Panc1 (cell line): ENCODE measurements at regions not wholly inside any gene's neighbourhood (a gene's known extent, or its start where the extent isn't known, plus 50 kb on each side); places are given as distances from the start of the nearest gene placed in this dataset.

Experiments used
- ATAC-seq: fragments of 200-7000 bp; cut with Tn5 transposase; 2 replicates; pipeline ENCODE4 v1.9.1; 2020; ENCODE audit warnings: mild to moderate bottlenecking, moderate library complexity
- BruUV-seq: library from RNA; stranded (reverse); fragments of 400-500 nt; replicated peaks from 2 replicates; lab custom pipeline; 2021; lab: Mats Ljungman, UMichigan
- CTCF ChIA-PET: fragments of 300-600 bp; sonication (Branson Sonifier 250); formaldehyde crosslinking; loops from one replicate; lab custom pipeline; 2022; ENCODE audit warnings: antibody characterized with exemption; lab: Charles Lee
- POLR2A ChIA-PET: fragments of 300-600 bp; sonication (Branson Sonifier 250); formaldehyde crosslinking; loops from one replicate; lab custom pipeline; 2022; ENCODE audit warnings: antibody characterized with exemption; lab: Charles Lee
- DNase-seq: peaks from one replicate; pipeline ENCODE4 v3.0.0-alpha.2; 2010; ENCODE audit warnings: low read depth, low spot score
- H3K27ac ChIP-seq: 2 replicates; pipeline ENCODE4 v1.5.1; 2011; ENCODE audit warnings: mild to moderate bottlenecking, low read length, inconsistent platforms
- H3K27me3 ChIP-seq: fragments of 200-500 bp; sonication (Bioruptor generic); 2 replicates; pipeline ENCODE4 v1.6.0; 2014; ENCODE audit warnings: low read length, inconsistent platforms; ENCODE audit not compliant: control insufficient read depth, insufficient read depth
- H3K36me3 ChIP-seq: fragments of 200-500 bp; sonication (Bioruptor generic); 2 replicates; pipeline ENCODE4 v1.5.1; 2014; ENCODE audit warnings: inconsistent platforms, mild to moderate bottlenecking, low read length, moderate library complexity; ENCODE audit not compliant: control insufficient read depth, insufficient read depth
- H3K4me1 ChIP-seq: 2 replicates; pipeline ENCODE4 v1.5.1; 2011; ENCODE audit warnings: inconsistent platforms, mild to moderate bottlenecking, low read length, moderate library complexity; ENCODE audit not compliant: control insufficient read depth, insufficient read depth
- H3K4me3 ChIP-seq, 2 experiments: 2 replicates each; pipeline ENCODE4 v1.5.1; 2011 to 2012; ENCODE audit warnings: low read depth in 2 of 2, low read length in 2 of 2, mild to moderate bottlenecking in 2 of 2, inconsistent platforms in 1 of 2, moderate library complexity in 1 of 2
- H3K9me3 ChIP-seq: fragments of 200-500 bp; sonication (Bioruptor generic); 2 replicates; pipeline ENCODE4 v1.5.1; 2014; ENCODE audit warnings: low read depth, mild to moderate bottlenecking, inconsistent platforms, low read length, moderate library complexity; ENCODE audit not compliant: control insufficient read depth, insufficient read depth
- POLR2AphosphoS5 ChIP-seq: IDR thresholded peaks from 2 replicates; pipeline ENCODE4 v1.6.1; 2012; ENCODE audit warnings: mild to moderate bottlenecking, low read depth, low read length, moderate library complexity
- SIN3A ChIP-seq: IDR thresholded peaks from 2 replicates; pipeline ENCODE4 v1.6.1; 2012; ENCODE audit warnings: low read depth, mild to moderate bottlenecking, low read length, moderate library complexity, borderline replicate concordance; ENCODE audit not compliant: insufficient read depth
- TCF7L2 ChIP-seq: IDR thresholded peaks from 2 replicates; pipeline ENCODE4 v1.6.1; 2011; ENCODE audit warnings: mild to moderate bottlenecking, low read depth, low read length, inconsistent platforms
- in situ Hi-C: cut with HindIII; loops from 2 replicates; pipeline ENCODE4 v1.10.0; 2016; ENCODE audit warnings: low sequenced_read_pairs, low pct_unique_long_range_greater_than_20kb
- intact Hi-C: fragments of 100-400 bp; cut with micrococcal nuclease; formaldehyde crosslinking; loops from one replicate; pipeline ENCODE4 v1.10.0; 2022; ENCODE audit not compliant: unreplicated experiment
- TF ChIP-seq, protein P1 (sequence below), 2 experiments: IDR thresholded peaks; 2 replicates each; pipeline ENCODE4 v1.6.1; 2011 to 2012; ENCODE audit warnings: low read depth in 2 of 2, control low read depth in 1 of 2, low read length in 1 of 2, mild to moderate bottlenecking in 1 of 2, moderate library complexity in 1 of 2; ENCODE audit not compliant: insufficient read depth in 1 of 2
- TF ChIP-seq, protein P2 (sequence below): fragments of 450-650 bp; IDR thresholded peaks from 2 replicates; pipeline ENCODE4 v1.5.1; 2017; ENCODE audit warnings: mild to moderate bottlenecking

DNA sequence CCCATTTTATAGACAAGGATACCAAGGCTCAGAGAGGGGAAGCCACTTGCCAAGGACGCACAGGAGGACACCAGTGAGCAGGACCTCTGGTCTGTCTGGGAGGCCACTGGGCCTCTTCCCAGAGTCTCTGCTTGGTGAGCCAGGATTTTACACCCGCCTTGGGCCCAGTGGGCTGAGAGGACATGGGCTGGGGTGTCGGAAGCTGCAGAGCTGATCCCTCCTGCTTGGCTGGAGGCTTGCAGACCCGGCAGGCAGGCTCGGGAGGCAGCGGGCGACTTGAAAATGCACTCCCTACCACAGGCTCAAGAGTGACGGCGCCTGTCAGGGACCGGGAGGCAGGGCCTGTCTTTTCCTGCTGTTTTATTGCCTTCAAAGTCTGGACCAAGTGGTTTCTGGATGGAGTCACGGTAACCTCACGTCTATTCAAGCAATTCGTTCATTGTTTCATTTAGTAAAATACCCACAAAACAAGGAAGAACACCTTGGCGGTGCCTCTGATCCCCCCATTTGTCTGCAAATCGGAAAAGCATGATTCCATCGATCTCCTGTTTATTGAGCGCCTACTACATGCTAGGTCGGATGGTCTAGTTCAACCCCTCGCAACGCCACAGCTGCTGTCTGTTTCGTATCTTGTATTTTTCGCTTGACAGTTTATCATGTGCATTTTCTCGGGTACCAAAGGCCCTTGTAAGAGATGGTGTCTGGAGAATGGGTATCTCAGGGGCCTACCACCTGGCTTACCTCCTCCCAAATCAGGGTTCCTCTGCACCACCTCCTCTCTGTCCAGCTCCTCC lies 108.1 kb upstream of the IER5L start:
- no peak for ATAC-seq
- no peaks in the 10 kb centered on the region for H3K36me3 ChIP-seq
- no peak for TF ChIP-seq TCF7L2
- TF ChIP-seq, protein P1, sequence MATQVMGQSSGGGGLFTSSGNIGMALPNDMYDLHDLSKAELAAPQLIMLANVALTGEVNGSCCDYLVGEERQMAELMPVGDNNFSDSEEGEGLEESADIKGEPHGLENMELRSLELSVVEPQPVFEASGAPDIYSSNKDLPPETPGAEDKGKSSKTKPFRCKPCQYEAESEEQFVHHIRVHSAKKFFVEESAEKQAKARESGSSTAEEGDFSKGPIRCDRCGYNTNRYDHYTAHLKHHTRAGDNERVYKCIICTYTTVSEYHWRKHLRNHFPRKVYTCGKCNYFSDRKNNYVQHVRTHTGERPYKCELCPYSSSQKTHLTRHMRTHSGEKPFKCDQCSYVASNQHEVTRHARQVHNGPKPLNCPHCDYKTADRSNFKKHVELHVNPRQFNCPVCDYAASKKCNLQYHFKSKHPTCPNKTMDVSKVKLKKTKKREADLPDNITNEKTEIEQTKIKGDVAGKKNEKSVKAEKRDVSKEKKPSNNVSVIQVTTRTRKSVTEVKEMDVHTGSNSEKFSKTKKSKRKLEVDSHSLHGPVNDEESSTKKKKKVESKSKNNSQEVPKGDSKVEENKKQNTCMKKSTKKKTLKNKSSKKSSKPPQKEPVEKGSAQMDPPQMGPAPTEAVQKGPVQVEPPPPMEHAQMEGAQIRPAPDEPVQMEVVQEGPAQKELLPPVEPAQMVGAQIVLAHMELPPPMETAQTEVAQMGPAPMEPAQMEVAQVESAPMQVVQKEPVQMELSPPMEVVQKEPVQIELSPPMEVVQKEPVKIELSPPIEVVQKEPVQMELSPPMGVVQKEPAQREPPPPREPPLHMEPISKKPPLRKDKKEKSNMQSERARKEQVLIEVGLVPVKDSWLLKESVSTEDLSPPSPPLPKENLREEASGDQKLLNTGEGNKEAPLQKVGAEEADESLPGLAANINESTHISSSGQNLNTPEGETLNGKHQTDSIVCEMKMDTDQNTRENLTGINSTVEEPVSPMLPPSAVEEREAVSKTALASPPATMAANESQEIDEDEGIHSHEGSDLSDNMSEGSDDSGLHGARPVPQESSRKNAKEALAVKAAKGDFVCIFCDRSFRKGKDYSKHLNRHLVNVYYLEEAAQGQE (IDR thresholded peaks at IDR 0.05; ENCODE audit: insufficient read depth in 1 of 2, low read depth in 2 of 2, low read length in 1 of 2) = no peak
- intact Hi-C loops = no loop called here
- BruUV-seq = no TSS peak
- no peaks in the 10 kb centered on the region for H3K27me3 ChIP-seq
- H3K9me3 ChIP-seq = no peaks in the 10 kb centered on the region
- no peak overlapping the region for H3K27ac ChIP-seq
- no peaks in the 10 kb centered on the region for H3K4me1 ChIP-seq
- ChIA-PET POLR2A (no interaction called here), CTCF (no interaction called here)
- no peak for DNase-seq
- no peak overlapping the region for H3K4me3 ChIP-seq
- in situ Hi-C loops = no loop called here

DNA sequence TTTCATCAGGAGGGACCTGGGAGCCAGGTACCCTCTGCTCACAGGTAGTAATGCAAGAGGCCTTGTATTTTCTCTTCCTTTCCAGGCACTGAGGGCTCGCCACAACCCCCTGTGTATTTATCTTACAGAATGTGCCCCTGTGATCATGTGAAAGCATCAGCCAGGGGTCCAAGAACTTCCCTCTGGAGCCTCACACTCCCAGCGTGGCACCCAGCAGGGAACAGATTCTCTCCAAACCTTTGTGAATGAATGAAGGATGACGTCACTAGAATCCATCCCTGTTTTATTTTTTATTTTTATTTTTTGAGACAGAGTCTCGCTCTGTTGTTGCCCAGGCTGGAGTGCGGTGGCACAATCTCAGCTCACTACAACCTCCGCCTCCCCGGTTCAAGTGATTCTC lies 107.3 kb upstream of the IER5L start:
- H3K36me3 ChIP-seq = no peaks in the 10 kb centered on the region
- H3K4me3 ChIP-seq = no peak overlapping the region
- POLR2A ChIA-PET = no interaction called here
- H3K4me1 ChIP-seq = no peaks in the 10 kb centered on the region
- CTCF ChIA-PET = no interaction called here
- in situ Hi-C loops = no loop called here
- TF ChIP-seq SIN3A (no peak), POLR2AphosphoS5 (no peak), TCF7L2 (no peak)
- TF ChIP-seq, protein P1 (IDR thresholded peaks at IDR 0.05; ENCODE audit: insufficient read depth in 1 of 2, low read depth in 2 of 2, low read length in 1 of 2) = no peak
- TF ChIP-seq, protein P2, sequence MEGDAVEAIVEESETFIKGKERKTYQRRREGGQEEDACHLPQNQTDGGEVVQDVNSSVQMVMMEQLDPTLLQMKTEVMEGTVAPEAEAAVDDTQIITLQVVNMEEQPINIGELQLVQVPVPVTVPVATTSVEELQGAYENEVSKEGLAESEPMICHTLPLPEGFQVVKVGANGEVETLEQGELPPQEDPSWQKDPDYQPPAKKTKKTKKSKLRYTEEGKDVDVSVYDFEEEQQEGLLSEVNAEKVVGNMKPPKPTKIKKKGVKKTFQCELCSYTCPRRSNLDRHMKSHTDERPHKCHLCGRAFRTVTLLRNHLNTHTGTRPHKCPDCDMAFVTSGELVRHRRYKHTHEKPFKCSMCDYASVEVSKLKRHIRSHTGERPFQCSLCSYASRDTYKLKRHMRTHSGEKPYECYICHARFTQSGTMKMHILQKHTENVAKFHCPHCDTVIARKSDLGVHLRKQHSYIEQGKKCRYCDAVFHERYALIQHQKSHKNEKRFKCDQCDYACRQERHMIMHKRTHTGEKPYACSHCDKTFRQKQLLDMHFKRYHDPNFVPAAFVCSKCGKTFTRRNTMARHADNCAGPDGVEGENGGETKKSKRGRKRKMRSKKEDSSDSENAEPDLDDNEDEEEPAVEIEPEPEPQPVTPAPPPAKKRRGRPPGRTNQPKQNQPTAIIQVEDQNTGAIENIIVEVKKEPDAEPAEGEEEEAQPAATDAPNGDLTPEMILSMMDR = no peak
- ATAC-seq = no peak
- DNase-seq = no peak
- H3K27ac ChIP-seq = no peak overlapping the region
- H3K9me3 ChIP-seq = no peaks in the 10 kb centered on the region
- intact Hi-C loops = no loop called here
- no peaks in the 10 kb centered on the region for H3K27me3 ChIP-seq
- no TSS peak for BruUV-seq
